GM20431 (cell line): ENCODE measurements at regions not wholly inside any gene's neighbourhood (a gene's known extent, or its start where the extent isn't known, plus 50 kb on each side); places are given as distances from the start of the nearest gene placed in this dataset.

ENCODE experiments used
- in situ Hi-C: fragments of 300-500 bp; cut with MseI, MboI; formaldehyde crosslinking; loops from one replicate; pipeline ENCODE4 v1.15.0; 2020; ENCODE audit warnings: low sequenced_read_pairs; ENCODE audit not compliant: unreplicated experiment

- in situ Hi-C loops, result no loop called here
Observed at GRCh38 chr15:70303981-70304380, 206.3 kb upstream of the TLE3 start.

- in situ Hi-C loops, result no loop called here
Observed at GRCh38 chr15:70302360-70302759, 204.6 kb upstream of the TLE3 start.

- in situ Hi-C loops, result no loop called here
Observed at GRCh38 chr15:70301396-70301795, 203.7 kb upstream of the TLE3 start.

GRCh38 chr15:70299931-70300869, 202.5 kb upstream of the TLE3 start:
- in situ Hi-C loops, result no loop called here

GRCh38 chr15:70297465-70298058, 199.8 kb upstream of the TLE3 start:
- in situ Hi-C loops, result no loop called here

- in situ Hi-C loops, result no loop called here
Observed at GRCh38 chr15:70294731-70295305, 197.1 kb upstream of the TLE3 start.

GRCh38 chr15:70293591-70294470, 196.1 kb upstream of the TLE3 start:
- in situ Hi-C loops, result no loop called here

GRCh38 chr15:70293138-70293537, 195.4 kb upstream of the TLE3 start:
- in situ Hi-C loops, result no loop called here

- in situ Hi-C loops, result no loop called here
Observed at GRCh38 chr15:70292076-70292760, 194.5 kb upstream of the TLE3 start.

GRCh38 chr15:70291305-70292075, 193.8 kb upstream of the TLE3 start:
- in situ Hi-C loops, result no loop called here

GRCh38 chr15:70290708-70291107, 193.0 kb upstream of the TLE3 start:
- in situ Hi-C loops, result no loop called here

GRCh38 chr15:70289191-70289955, 191.7 kb upstream of the TLE3 start:
- in situ Hi-C loops, result no loop called here

GRCh38 chr15:70286113-70286806, 188.5 kb upstream of the TLE3 start:
- in situ Hi-C loops, result no loop called here

- in situ Hi-C loops, result no loop called here
Observed at GRCh38 chr15:70284438-70285214, 186.9 kb upstream of the TLE3 start.

- in situ Hi-C loops, result no loop called here
Observed at GRCh38 chr15:70283511-70283910, 185.8 kb upstream of the TLE3 start.

GRCh38 chr15:70281811-70282307, 184.1 kb upstream of the TLE3 start:
- in situ Hi-C loops, result no loop called here
